GM19397 (cell line): ENCODE measurements at regions not wholly inside any gene's neighbourhood (a gene's known extent, or its start where the extent isn't known, plus 50 kb on each side); places are given as distances from the start of the nearest gene placed in this dataset.
"Not testable (repeated sequence)": the region's sequence is repeated elsewhere in the genome, so short reads cannot be mapped to it uniquely, and the experiment has no call there.

Experiments
- ATAC-seq: cut with Tn5 transposase; IDR thresholded peaks from one replicate; pipeline ENCODE4 v1.9.1; 2021; ENCODE audit warnings: mild to moderate bottlenecking, moderate library complexity; ENCODE audit not compliant: unreplicated experiment

DNA sequence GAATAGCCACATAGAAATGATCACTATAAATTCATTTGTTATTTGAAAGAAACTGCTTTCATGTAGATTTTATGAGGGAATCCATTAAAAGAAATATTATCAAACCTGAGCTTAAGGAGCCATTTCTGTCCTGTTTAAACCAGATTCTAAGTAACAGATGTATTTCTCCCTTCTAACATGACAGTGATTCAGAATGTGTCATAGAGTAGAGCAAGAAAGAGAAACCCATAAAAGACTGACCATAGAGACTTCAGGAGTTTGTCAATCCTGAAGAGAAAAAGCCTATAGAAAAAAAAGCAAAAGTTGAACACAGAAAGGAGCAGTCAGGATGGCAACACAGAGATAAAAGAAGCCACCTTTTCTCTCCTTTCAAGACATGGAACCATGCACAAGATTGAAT lies 390.6 kb downstream of the PRIM2 start:
- ATAC-seq, result not testable (repeated sequence)

DNA sequence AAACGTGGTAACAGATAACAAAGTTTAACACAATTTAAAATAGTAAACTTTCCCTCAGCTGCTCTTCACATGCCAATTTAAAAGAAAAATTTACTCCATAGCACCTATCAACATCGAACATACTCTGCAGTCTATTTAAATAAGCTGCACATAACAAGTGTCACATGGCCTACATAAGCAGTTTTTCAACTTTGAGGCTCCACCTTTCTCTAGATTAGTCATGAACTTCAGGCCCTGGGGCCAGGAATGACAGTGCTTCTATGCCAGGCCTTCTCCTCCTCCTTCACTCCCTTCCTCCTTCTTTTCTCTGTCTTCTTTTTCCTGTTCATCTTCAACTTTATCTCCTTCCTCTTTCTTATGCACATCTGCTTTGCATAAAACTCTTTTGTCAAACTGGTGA lies 405.1 kb downstream of the PRIM2 start:
- not testable (repeated sequence) for ATAC-seq

DNA sequence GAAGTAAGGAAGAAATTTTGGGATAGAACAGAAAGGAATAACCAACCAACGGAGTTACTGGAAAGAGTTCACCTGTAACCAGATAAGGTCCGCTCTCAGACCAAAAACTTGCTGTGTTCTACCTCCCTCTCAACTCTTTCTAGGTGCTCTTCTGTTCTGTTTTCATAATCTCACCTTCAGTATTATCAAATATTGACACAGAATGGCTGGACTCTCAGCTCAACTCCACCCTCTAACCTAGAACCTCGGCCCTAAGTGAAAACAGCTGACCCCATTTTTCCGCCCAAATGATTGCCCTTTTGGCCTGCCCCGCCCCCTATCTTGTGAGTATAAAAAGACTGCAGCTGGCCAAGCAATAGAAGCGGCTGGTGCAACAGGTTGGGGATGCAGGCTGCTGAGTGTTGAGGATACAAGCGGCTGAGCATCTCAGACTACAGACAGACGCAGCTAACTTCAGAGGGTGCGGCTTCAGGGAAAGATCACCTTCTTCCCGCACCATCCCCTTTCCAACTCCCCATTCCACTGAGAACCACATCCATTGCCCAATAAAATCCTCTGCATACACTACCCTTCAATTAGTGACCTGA lies 406.5 kb downstream of the PRIM2 start:
- ATAC-seq, result not testable (repeated sequence)

DNA sequence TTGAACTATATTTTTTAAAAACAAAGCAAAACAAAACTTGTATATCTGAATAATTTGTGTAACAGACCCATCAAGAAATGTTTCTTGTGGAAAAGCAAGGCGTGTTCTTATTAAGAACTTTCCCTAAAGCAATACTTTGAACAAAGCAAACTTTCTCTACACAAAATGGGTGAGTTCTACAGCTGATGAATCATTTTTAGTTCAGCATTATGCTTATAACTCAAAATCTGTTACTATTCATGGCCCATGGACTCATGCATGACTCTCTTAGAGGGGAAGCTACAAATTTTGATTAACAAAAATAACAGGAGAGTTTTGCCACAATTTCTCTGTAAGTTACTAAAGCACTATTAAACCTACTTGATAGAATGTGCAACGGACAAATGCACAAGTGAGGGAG lies 412.0 kb downstream of the PRIM2 start:
- ATAC-seq, result not testable (repeated sequence)

DNA sequence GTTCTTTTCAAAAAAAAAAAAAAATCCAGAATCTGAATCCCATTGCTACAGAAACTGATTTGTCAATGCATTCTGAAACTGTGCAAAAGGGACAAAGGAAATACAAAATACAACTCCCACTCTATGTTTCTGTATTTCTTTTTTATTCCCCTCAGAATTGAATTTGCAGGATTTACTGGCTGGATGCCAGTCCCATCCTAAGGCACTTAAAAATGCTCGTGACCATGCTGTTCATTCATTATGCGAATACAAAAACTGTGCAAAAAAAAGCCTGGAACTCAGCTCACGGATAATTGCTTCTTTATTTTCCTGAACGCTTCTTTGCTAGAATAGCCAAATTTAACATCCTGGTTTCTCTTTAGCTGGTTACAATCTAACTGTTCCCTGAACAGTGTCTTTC lies 413.3 kb downstream of the PRIM2 start:
- ATAC-seq, result not testable (repeated sequence)

DNA sequence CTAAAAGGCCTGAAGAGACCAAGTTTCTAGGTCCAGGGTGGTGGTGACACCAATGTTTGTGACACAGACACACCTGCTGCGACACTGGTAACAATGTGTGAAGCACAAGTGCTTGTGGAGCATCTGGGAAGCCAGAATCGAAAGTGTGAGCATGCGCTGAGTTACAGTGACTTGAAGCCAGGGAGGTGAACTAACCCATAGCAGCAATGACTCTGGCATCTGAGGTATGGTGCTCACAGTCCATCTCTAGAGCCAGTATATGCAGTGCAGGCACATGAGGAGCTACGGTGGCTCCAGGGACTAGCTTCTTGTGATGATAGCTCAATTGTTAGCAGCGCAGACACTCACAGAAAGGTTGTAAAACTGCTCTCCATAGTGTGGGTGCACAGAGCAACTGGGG lies 430.3 kb downstream of the PRIM2 start:
- not testable (repeated sequence) for ATAC-seq

DNA sequence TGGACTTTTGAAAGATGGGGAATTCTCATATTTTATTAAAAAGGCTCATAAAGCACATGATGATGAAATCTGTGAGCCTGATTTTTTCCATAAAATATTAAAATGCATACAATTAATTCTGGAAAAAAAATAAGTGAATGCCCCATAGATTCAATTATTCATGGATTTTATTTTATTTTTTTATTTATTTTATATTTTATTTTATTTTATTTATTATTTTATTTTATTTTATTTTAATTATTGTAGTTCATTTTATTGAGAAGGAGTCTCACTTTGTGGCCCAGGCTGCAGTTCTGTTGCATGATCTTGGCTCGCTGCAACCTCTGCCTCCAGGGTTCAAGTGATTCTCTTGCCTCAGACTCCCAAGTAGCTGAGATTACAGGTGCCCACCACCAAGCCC lies 442.4 kb downstream of the PRIM2 start:
- ATAC-seq, result not testable (repeated sequence)

DNA sequence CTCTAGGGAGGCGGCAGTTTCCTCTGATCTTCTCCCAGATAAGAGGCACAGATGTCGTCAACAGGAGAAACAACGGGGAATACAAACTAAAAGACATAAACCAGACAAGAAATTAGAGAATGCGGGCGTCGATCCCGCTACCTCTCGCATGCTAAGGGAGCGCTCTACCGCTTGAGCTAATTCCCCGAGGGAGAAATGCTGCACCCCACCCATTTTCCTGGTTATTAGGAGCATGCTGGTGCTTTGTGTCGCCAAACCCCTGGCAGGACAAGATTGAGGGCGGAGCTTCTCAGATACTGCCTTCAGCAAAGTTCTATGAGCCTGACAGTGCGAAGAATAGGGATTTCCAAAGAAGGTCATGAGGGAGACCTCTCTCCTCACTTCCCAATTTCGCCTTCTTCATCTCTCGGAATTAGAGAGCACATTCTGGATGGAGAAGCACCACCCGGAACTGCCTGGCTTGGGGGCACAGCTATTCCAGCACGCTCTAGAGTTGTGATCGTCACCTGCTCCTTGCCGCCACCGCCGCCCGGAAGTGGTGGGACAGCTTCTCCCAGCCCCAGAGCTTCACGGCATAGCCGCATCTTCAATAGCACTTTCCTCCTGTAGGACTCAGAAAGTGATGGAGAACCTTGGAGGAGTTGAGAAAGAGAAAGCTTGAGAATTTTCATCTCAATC lies 475.4 kb downstream of the PRIM2 start:
- ATAC-seq, result not testable (repeated sequence)

DNA sequence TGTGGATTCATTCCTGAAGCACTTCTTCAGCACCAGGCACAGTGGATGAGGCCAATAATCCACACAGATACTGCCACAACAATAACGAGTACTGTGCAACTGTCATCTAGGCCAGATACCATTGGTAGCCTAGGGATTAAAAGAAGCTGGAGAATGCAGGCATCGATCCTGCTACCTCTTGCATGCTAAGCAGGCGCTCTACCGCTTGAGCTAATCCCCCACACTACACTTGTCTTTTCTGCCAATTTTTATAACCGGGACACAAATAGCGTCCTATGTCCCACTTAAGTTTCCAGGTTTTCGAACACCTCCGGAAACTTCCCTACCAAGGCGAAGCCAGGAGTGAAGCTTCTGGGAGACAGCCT lies 475.9 kb downstream of the PRIM2 start:
- ATAC-seq, result not testable (repeated sequence)

DNA sequence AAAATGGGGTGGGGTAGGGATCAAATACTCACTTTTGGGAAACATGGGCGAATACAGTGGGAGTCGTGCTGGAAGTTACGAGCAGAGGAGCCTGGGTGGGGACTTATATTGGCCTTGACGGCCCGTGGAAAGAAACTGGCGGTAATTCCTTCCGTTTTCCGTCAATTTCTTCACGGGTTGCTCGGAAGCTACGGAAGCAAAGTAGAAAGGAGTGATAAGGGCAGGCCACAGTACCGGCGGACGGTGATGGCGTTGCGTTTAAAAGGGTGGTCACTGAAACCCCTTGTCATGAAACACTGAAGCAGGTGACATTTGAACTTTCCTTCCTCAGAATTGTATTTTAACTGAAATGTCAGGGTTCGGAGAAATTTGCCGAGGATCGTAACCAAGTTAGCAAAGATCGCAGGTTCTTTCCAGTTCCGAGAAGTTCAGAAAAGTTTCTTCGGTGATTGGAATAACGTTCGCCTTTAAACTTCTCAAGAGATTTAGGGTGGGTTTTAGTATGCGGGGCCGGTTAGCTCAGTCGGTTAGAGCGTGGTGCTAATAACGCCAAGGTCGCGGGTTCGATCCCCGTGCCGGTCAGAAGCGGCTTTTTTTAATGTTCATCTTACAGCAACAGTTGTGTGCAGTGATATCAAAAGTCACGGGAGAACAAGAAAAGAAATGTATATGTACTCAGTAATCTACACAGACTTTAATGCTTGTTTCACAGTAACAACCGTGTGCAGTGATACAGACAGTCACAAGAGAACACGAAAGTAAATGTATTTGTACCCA lies 482.5 kb downstream of the PRIM2 start:
- ATAC-seq, result not testable (repeated sequence)

DNA sequence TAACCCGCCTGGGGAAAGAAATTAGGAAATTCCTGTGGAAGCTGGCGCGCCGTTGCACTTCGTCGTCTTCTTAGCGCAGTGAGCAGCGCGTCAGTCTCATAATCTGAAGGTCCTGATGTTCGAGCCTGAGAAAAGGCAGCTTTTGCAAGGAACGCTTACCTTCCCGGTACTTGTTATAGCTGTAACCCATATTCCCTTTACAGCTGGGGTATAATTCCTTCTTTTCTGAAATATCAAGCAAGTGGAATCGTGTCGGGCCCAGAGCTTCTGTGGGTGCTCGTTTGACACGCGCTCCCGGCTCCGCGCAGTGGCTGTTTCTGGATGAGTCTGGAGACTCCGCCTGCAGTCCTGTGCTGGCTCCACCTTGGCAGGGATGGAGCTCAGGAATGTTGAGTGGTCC lies 491.2 kb downstream of the PRIM2 start:
- not testable (repeated sequence) for ATAC-seq

DNA sequence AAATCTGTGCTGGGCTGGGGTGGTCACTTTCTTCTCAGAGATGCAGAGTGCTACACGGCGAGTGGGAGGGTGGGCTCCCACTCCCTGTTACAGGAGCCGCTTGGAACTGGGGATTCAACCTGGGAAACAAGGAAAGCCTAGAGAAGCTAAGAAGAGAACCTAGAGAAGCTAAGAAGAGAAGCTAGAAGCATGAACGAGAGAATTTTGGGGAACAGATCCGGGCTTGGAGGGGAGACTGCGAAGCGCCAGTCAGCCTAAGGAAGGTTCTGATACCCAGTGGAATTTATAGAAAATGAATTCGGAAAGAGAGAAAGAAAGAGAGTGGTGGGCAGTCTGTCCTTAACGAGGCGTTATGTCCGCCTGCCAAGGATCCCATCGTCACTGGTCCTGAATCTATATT lies 492.0 kb downstream of the PRIM2 start:
- ATAC-seq, result not testable (repeated sequence)

DNA sequence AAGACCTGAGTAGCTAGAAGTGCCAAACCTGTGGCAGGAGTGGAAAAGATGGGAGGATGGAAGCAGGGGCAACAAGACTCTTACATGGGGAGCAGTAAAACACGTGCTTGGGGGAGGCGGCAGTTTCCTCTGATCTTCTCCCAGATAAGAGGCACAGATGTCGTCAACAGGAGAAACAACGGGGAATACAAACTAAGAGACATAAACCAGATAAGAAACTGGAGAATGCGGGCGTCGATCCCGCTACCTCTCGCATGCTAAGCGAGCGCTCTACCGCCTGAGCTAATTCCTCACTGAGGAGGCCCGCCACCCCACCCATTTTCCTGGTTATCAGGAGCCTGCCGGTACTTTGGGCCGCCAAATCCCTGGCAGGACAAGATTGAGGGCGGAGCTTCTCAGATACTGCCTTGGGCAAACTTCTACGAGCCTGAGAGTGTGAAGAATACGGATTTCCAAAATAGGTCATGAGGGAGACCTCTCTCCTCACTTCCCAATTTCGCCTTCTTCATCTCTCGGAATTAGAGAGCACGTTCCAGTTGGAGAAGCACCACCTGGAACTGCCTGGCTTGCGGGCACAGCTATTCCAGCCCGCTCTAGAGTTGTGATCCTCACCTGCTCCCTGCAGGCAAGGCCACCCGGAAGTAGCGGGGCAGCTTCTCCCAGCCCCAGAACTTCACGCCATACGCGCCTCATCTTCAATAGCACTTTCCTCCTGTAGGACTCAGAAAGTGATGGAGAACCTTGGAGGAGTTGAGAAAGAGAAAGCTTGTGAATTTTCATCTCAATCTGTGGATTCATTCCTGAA lies 496.0 kb downstream of the PRIM2 start:
- not testable (repeated sequence) for ATAC-seq

DNA sequence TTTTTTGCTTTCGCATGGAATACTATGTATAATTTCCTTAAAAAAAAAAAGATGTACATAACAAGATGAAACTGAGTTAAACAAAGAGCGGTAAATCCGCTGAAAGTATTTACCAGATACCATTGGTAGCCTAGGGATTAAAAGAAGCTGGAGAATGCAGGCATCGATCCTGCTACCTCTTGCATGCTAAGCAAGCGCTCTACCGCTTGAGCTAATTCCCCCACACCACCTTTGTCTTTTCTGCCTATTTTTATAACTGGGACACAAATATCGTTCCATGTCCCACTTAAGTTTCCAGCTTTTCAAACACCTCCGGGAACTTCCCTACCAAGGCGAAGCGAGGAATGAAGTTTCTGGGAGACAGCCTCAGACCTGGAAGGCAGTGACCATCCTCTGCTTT lies 498.4 kb downstream of the PRIM2 start:
- not testable (repeated sequence) for ATAC-seq

DNA sequence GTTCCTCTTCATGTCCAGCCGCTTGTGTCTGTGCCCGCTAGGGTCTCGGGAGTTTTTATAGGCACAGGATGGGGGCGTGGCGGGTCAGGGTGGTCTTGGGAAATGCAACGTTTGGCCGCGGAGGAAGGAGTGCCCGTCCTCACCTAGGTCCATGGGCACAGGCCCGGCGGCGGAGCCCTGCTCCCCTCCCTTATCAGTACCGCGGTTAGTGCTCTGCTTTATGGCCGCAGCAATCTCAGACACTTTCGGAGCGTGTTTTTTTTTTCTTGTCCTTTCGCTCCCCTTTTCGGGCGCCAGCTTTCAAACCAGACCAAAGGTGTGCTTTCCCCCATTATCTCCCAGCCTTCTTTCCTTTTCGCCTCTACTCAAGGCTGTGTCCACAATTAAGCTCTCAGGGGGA lies 503.9 kb downstream of the PRIM2 start:
- ATAC-seq, result not testable (repeated sequence)

DNA sequence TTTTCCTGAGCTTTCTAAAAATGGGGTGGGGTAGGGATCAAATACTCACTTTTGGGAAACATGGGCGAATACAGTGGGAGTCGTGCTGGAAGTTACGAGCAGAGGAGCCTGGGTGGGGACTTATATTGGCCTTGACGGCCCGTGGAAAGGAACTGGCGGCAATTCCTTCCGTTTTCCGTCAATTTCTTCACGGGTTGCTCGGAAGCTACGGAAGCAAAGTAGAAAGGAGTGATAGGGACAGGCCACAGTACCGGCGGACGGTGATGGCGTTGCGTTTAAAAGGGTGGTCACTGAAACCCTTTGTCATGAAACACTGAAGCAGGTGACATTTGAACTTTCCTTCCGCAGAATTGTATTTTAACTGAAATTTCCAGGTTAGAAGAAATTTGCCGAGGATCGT lies 505.0 kb downstream of the PRIM2 start:
- not testable (repeated sequence) for ATAC-seq

DNA sequence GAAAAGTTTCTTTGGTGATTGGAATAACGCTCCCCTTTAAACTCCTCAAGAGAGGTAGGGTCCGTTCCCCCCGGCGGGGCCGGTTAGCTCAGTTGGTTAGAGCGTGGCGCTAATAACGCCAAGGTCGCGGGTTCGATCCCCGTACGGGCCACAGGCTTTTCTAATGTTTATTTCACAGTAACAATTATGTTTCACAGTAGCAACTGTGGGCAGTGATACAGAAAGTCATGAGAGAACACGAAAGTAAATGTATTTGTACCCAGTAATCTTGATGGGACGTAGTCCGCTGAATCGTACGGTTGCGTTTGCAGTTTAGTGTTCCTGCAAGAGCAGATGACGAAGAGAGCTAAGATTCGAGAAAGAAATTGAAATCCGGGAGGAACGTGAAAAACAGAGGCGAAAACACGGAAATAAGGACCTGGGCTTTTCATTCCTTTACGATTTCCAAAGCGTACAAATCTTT lies 505.5 kb downstream of the PRIM2 start:
- no peak for ATAC-seq

DNA sequence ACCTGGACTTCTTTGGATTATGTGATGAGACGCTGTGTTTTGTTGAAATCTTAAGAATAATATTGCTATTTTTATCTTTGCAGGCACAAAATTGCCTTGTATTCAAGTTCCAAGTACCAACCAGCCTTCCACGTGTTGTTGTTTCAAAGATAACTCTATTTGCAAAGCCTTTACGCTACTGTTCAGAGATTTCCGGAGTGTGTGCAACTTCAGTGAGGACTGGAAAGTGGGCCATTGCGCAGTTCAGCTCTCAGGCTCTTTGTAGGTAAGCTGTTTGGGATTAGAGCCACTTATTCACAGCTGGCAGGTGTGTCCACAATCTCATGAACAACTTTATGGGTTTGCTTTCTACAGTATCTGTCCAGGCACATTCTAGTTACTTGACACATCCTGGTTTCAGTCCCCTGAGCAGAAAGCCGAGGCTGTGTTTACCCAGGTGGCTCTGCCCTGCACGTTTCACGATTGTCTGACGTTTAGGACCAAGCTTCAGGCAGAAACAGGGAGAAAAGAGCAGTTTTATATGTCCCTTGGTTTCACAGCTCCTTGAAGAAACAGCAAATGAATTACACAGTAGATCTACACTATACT lies 520.3 kb downstream of the PRIM2 start:
- not testable (repeated sequence) for ATAC-seq

DNA sequence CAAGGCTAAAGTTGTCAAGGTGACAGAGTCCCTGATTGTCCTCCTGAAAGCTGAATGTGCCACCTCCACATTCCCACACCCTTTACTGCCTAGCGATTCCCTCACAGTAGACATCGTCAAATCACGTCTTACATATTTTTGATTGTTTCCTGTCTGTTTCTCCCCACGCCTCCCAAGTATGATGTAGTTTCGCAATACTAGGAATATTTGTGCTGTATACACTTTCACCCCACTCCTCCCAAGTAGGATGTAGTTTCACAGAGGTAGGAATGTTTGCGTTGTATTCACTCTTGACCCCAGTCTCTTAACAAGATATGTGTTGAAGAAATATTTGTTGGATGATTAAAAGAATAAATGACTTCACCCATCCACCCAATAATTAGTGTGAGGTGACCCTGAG lies 524.1 kb downstream of the PRIM2 start:
- not testable (repeated sequence) for ATAC-seq

DNA sequence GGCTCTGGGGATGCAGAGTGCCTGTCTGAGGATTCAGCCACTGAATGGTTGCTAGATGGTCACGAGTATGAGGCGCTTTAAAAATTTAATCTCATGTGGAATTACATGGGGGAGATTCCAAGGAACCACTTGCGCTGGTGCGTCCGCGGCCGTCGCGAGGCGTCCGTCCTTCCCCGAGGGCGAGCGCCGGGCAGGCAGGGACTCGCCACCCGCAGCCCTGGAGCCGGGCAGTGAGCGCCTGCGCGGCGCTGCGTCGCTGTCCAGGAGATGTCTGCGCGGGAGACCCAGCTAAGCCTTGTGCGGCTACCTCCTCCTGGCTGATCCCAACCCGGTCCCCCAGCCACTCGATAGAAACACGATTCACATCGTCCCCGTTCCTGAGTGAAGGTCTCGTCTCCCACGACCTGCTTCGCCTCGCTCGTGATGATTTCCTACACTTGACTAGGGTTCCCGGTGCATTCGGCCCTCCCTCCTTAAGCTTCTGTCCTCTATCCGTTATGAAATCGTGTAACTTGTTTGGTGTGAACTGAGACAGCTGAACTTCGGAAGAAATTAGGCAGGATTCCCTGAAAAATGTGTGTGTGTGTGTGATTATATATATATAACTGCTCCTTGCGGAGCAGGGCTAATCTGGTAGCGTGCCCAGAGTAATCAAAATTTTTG lies 536.4 kb downstream of the PRIM2 start:
- ATAC-seq, result not testable (repeated sequence)
